HepG2 (cell line): ENCODE measurements at regions not wholly inside any gene's neighbourhood (a gene's known extent, or its start where the extent isn't known, plus 50 kb on each side); places are given as distances from the start of the nearest gene placed in this dataset.

ENCODE experiments used
- CREB3 ChIP-seq: sonication (generic); formaldehyde crosslinking; IDR thresholded peaks from 2 replicates; pipeline ENCODE4 v1.5.0; 2020; ENCODE audit warnings: missing genetic modification reagents
- CTCF ChIP-seq: sonication (generic); formaldehyde crosslinking; IDR thresholded peaks from 2 replicates; pipeline ENCODE4 v1.5.0; 2020; ENCODE audit warnings: mild to moderate bottlenecking, missing genetic modification reagents, moderate library complexity
- ELF4 ChIP-seq: sonication (generic); formaldehyde crosslinking; IDR thresholded peaks from 2 replicates; pipeline ENCODE4 v1.5.0; 2020; ENCODE audit warnings: missing genetic modification reagents, mild to moderate bottlenecking, moderate library complexity, borderline replicate concordance
- ELK4 ChIP-seq: sonication (generic); formaldehyde crosslinking; IDR thresholded peaks from 2 replicates; pipeline ENCODE4 v1.9.0; 2021; ENCODE audit warnings: missing genetic modification reagents, borderline replicate concordance
- FOXO4 ChIP-seq: sonication (generic); formaldehyde crosslinking; conservative IDR thresholded peaks from 2 replicates; pipeline ENCODE4 v1.8.1; 2023; ENCODE audit warnings: missing genetic modification reagents
- GABPA ChIP-seq, 2 experiments: IDR thresholded peaks; 2 replicates each; pipeline ENCODE4 v1.6.1; 2011 to 2016; ENCODE audit warnings: low read depth in 2 of 2, low read length in 1 of 2, missing biosample characterization in 1 of 2, missing genetic modification characterization in 1 of 2
- HDAC2 ChIP-seq: sonication (generic); formaldehyde crosslinking; IDR thresholded peaks from 2 replicates; pipeline ENCODE4 v1.4.0; 2020; ENCODE audit warnings: missing genetic modification reagents
- HDAC6 ChIP-seq: fragments of 200-600 bp; sonication (generic); IDR thresholded peaks from 2 replicates; pipeline ENCODE4 v1.7.0; 2017; ENCODE audit warnings: mild to moderate bottlenecking, antibody characterized with exemption, low read length, low read depth
- HHEX ChIP-seq: IDR thresholded peaks from 2 replicates; pipeline ENCODE4 v1.6.1; 2016; ENCODE audit warnings: control low read depth
- HIC2 ChIP-seq: sonication (generic); formaldehyde crosslinking; IDR thresholded peaks from 2 replicates; pipeline ENCODE4 v1.9.0; 2022; ENCODE audit warnings: low read depth, missing genetic modification reagents
- KLF16 ChIP-seq, 2 experiments: sonication (generic) in 1 of 2; formaldehyde crosslinking in 1 of 2; IDR thresholded peaks; 2 replicates each; pipeline versions ENCODE4 v1.6.1 to v1.8.0; 2016 to 2023; ENCODE audit warnings: missing genetic modification reagents in 2 of 2, missing compliant biosample characterization in 1 of 2
- NFE2 ChIP-seq: sonication (generic); formaldehyde crosslinking; IDR thresholded peaks from 2 replicates; pipeline ENCODE4 v1.4.0; 2020; ENCODE audit warnings: missing genetic modification reagents
- NFKB2 ChIP-seq: sonication (generic); formaldehyde crosslinking; IDR thresholded peaks from 2 replicates; pipeline ENCODE4 v1.4.0; 2020; ENCODE audit warnings: missing genetic modification reagents, borderline replicate concordance
- POLR2AphosphoS2 ChIP-seq: IDR thresholded peaks from 2 replicates; pipeline ENCODE4 v1.6.1; 2011; ENCODE audit warnings: low read depth, low read length, improper control_type of control experiment
- ZBED4 ChIP-seq: sonication (generic); formaldehyde crosslinking; IDR thresholded peaks from 2 replicates; pipeline ENCODE4 v1.4.0; 2020; ENCODE audit warnings: missing genetic modification reagents, borderline replicate concordance
- ZMYM3 ChIP-seq: sonication (generic); formaldehyde crosslinking; IDR thresholded peaks from 2 replicates; pipeline ENCODE4 v1.5.1; 2020; ENCODE audit warnings: mild to moderate bottlenecking, missing genetic modification reagents
- ZNF24 ChIP-seq: fragments of 450-650 bp; IDR thresholded peaks from 2 replicates; pipeline ENCODE4 v1.6.1; 2017; ENCODE audit warnings: antibody characterized with exemption, mild to moderate bottlenecking
- ZNF788 ChIP-seq: sonication (generic); formaldehyde crosslinking; IDR thresholded peaks from 2 replicates; pipeline ENCODE4 v1.5.0; 2020; ENCODE audit warnings: mild to moderate bottlenecking, missing genetic modification reagents, borderline replicate concordance
- ZSCAN29 ChIP-seq: sonication (generic); formaldehyde crosslinking; conservative IDR thresholded peaks from 2 replicates; pipeline ENCODE4 v1.4.0; 2020; ENCODE audit warnings: mild to moderate bottlenecking, missing genetic modification reagents

- TF ChIP-seq ZBED4 (CRISPR knock-in tag): no peak
- TF ChIP-seq HIC2 (CRISPR knock-in tag): no peak
- TF ChIP-seq ZMYM3: no peak
- TF ChIP-seq NFE2 (CRISPR knock-in tag): no peak
- no peak for TF ChIP-seq GABPA (IDR thresholded peaks at IDR 0.05; ENCODE audit: low read depth, low read length)
- 0 out of 2 replicates have a peak, but pooled peaks have one; percentile 40 for TF ChIP-seq GABPA (CRISPR knock-in tag; IDR thresholded peaks at IDR 0.05; ENCODE audit: low read depth)
- TF ChIP-seq ZNF788 (CRISPR knock-in tag): no peak
- TF ChIP-seq KLF16 (CRISPR knock-in tag; IDR thresholded peaks at IDR 0.05): no peak
- no peak for TF ChIP-seq HHEX (CRISPR knock-in tag)
- no peak for TF ChIP-seq NFKB2
- TF ChIP-seq ZSCAN29 (CRISPR knock-in tag): no peak
- TF ChIP-seq ELF4 (CRISPR knock-in tag): no peak
- TF ChIP-seq ZNF24: no peak
- TF ChIP-seq ELK4 (CRISPR knock-in tag): no peak
- TF ChIP-seq HDAC6: no peak
- no peak for TF ChIP-seq POLR2AphosphoS2
- TF ChIP-seq HDAC2 (CRISPR knock-in tag): no peak
- TF ChIP-seq CTCF (CRISPR knock-in tag): peak; percentile 89
- no peak for TF ChIP-seq FOXO4 (CRISPR knock-in tag)
- TF ChIP-seq CREB3 (CRISPR knock-in tag): no peak
Observed at GRCh38 chr9:73023025-73023541, 70.2 kb upstream of the ALDH1A1 start (continued).
